ENCODE measurements at regions not wholly inside any gene's neighbourhood (a gene's known extent, or its start where the extent isn't known, plus 50 kb on each side); places are given as distances from the start of the nearest gene placed in this dataset.
A peak's percentile ranks its signal among the peaks of the same experiment; 100 is the strongest.
"Not testable (repeated sequence)": the region's sequence is repeated elsewhere in the genome, so short reads cannot be mapped to it uniquely, and the experiment has no call there.

- no peak for DNase-seq
Observed at GRCh38 chr17:70599198-70599597, 429.9 kb downstream of the KCNJ2 start.

- not testable (repeated sequence) for DNase-seq
Observed at GRCh38 chr17:70599945-70600344, 430.6 kb downstream of the KCNJ2 start.

GRCh38 chr17:70603226-70603625 is 433.9 kb downstream of the KCNJ2 start:
- DNase-seq, result no peak

GRCh38 chr17:70604854-70605253 is 435.5 kb downstream of the KCNJ2 start:
- DNase-seq, result no peak

GRCh38 chr17:70606086-70606485 is 436.8 kb downstream of the KCNJ2 start:
- DNase-seq, result no peak

GRCh38 chr17:70608193-70608592 is 438.9 kb downstream of the KCNJ2 start:
- no peak for DNase-seq

GRCh38 chr17:70608957-70609356 is 439.6 kb downstream of the KCNJ2 start:
- no peak for DNase-seq

- DNase-seq, result no peak
Observed at GRCh38 chr17:70609566-70609965, 440.2 kb downstream of the KCNJ2 start.

- DNase-seq, result no peak
Observed at GRCh38 chr17:70610161-70610560, 440.8 kb downstream of the KCNJ2 start.

- no peak for DNase-seq
Observed at GRCh38 chr17:70613681-70614080, 444.3 kb downstream of the KCNJ2 start.

GRCh38 chr17:70615831-70616230 is 446.5 kb downstream of the KCNJ2 start:
- no peak for DNase-seq

- DNase-seq, result no peak
Observed at GRCh38 chr17:70618641-70619040, 449.3 kb downstream of the KCNJ2 start.

- no peak for DNase-seq
Observed at GRCh38 chr17:70621566-70621965, 452.2 kb downstream of the KCNJ2 start.

- DNase-seq, result peak; percentile 7
Observed at GRCh38 chr17:70622368-70623260, 453.3 kb downstream of the KCNJ2 start.

- no peak for DNase-seq
Observed at GRCh38 chr17:70624211-70624610, 454.9 kb downstream of the KCNJ2 start.

- no peak for DNase-seq
Observed at GRCh38 chr17:70629902-70630301, 460.6 kb downstream of the KCNJ2 start.

GRCh38 chr17:70636517-70637133 is 467.3 kb downstream of the KCNJ2 start:
- no peak for DNase-seq

- DNase-seq, result no peak
Observed at GRCh38 chr17:70642059-70642458, 472.7 kb downstream of the KCNJ2 start.

- DNase-seq, result no peak
Observed at GRCh38 chr17:70644096-70644495, 474.8 kb downstream of the KCNJ2 start.

- DNase-seq, result no peak
Observed at GRCh38 chr17:70646673-70647072, 477.3 kb downstream of the KCNJ2 start.

GRCh38 chr17:70648166-70648565 is 478.8 kb downstream of the KCNJ2 start:
- DNase-seq, result no peak

- DNase-seq, result no peak
Observed at GRCh38 chr17:70653850-70654249, 484.5 kb downstream of the KCNJ2 start.

- DNase-seq, result no peak
Observed at GRCh38 chr17:70654706-70655105, 485.4 kb downstream of the KCNJ2 start.

Measured in right kidney (tissue), 1 donor.